Activated B cell treated with CpG ODN at 0.5 μM for 24 hours (primary cell): ENCODE measurements at regions not wholly inside any gene's neighbourhood (a gene's known extent, or its start where the extent isn't known, plus 50 kb on each side); places are given as distances from the start of the nearest gene placed in this dataset.

Experiments
- ATAC-seq: fragments of 200-7000 bp; cut with Tn5 transposase; one replicate; pipeline ENCODE4 v1.10.0; 2021; ENCODE audit warnings: low read depth, mild to moderate bottlenecking, moderate library complexity
- CTCF ChIA-PET: fragments of 350-600 bp; sonication (Branson Sonifier 250); formaldehyde crosslinking; loops from one replicate; lab custom pipeline; 2021; ENCODE audit warnings: antibody characterized with exemption; lab: Charles Lee
- POLR2A ChIA-PET: fragments of 350-600 bp; sonication (Branson Sonifier 250); formaldehyde crosslinking; loops from one replicate; lab custom pipeline; 2021; ENCODE audit warnings: antibody characterized with exemption; lab: Charles Lee
- DNase-seq: peaks from one replicate; pipeline ENCODE4 v3.0.0; 2022
- H3K27ac Mint-ChIP-seq: one replicate; pipeline ENCODE4 v1.8.0; 2020; ENCODE audit warnings: mixed read lengths
- H3K27me3 Mint-ChIP-seq: one replicate; pipeline ENCODE4 v1.8.0; 2021; ENCODE audit warnings: mixed read lengths
- H3K36me3 Mint-ChIP-seq: one replicate; pipeline ENCODE4 v1.8.0; 2021; ENCODE audit warnings: low read depth, mixed read lengths
- H3K4me1 Mint-ChIP-seq: one replicate; pipeline ENCODE4 v1.8.0; 2021; ENCODE audit warnings: mixed read lengths
- H3K4me3 Mint-ChIP-seq: one replicate; pipeline ENCODE4 v1.8.0; 2020; ENCODE audit warnings: mild to moderate bottlenecking, mixed read lengths
- H3K9me3 Mint-ChIP-seq: one replicate; pipeline ENCODE4 v1.8.0; 2020; ENCODE audit warnings: mixed read lengths
- intact Hi-C: fragments of 100-400 bp; cut with micrococcal nuclease; formaldehyde crosslinking; loops from one replicate; pipeline ENCODE4 v1.15.1; 2024
- TF ChIP-seq, protein P1 (sequence below): fragments of 200-600 bp; IDR thresholded peaks from one replicate; pipeline ENCODE4 v1.8.0; 2022; ENCODE audit warnings: antibody characterized with exemption, mild to moderate bottlenecking

GRCh38 chr5:158264264-158264663 is 405.3 kb upstream of the CLINT1 start:
- ChIA-PET CTCF (no interaction called here), POLR2A (no interaction called here)
- ATAC-seq, result no peak
- H3K27ac Mint-ChIP-seq, result no peak overlapping the region
- H3K9me3 Mint-ChIP-seq, result peaks cover 5% of the 10 kb centered on the region
- no peak for DNase-seq
- H3K27me3 Mint-ChIP-seq, result no peaks in the 10 kb centered on the region
- TF ChIP-seq, protein P1, sequence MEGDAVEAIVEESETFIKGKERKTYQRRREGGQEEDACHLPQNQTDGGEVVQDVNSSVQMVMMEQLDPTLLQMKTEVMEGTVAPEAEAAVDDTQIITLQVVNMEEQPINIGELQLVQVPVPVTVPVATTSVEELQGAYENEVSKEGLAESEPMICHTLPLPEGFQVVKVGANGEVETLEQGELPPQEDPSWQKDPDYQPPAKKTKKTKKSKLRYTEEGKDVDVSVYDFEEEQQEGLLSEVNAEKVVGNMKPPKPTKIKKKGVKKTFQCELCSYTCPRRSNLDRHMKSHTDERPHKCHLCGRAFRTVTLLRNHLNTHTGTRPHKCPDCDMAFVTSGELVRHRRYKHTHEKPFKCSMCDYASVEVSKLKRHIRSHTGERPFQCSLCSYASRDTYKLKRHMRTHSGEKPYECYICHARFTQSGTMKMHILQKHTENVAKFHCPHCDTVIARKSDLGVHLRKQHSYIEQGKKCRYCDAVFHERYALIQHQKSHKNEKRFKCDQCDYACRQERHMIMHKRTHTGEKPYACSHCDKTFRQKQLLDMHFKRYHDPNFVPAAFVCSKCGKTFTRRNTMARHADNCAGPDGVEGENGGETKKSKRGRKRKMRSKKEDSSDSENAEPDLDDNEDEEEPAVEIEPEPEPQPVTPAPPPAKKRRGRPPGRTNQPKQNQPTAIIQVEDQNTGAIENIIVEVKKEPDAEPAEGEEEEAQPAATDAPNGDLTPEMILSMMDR, result no peak
- intact Hi-C loops, result no loop called here
- H3K4me3 Mint-ChIP-seq, result no peak overlapping the region
- H3K36me3 Mint-ChIP-seq, result no peaks in the 10 kb centered on the region
- peaks cover 3% of the 10 kb centered on the region for H3K4me1 Mint-ChIP-seq

DNA sequence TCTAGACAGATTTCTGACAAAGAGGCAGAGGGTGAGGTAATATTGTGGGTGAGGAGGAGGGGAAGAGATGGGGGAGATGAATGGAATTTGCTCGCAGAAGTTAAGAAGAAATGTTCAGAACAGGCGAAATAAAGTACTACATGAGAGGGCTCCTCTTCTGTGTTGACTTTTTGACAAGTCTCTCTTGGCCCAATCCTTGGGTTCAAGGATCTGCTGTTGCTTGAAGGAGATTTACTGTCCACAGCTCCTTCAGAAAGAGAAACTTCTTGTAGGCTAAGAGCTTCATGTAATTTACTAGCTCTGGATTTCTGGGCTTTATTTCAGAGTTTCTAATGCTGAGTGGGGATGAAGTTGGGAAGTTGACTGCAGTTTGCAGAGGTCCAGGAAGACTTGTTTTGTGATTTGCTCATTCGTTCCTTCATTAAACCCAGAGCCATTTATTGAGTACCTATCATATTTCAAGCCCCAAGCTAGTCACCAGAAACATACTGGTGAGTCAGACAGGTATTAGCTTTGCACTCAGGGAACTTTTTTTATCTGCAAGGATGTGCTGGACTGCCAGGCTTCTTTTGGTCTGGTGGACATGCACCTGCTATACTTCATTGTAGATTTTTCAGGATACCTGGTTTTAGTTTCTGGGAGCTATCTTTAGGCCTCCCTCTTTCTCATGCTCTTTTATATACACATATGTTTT is 402.9 kb upstream of the CLINT1 start:
- Mint-ChIP-seq H3K4me1 (peaks cover 3% of the 10 kb centered on the region), H3K9me3 (no peaks in the 10 kb centered on the region), H3K27ac (no peak overlapping the region), H3K27me3 (no peaks in the 10 kb centered on the region), H3K4me3 (no peak overlapping the region), H3K36me3 (no peaks in the 10 kb centered on the region)
- ChIA-PET POLR2A (no interaction called here), CTCF (interaction anchor here (0.6 kb wide), 1 partner anchor 87 kb away, joined by 5 read pairs; no protein-coding TSS in a partner anchor)
- no peak for DNase-seq
- TF ChIP-seq, protein P1, result no peak
- ATAC-seq, result no peak
- intact Hi-C loops, result no loop called here

GRCh38 chr5:158256096-158256495 is 397.2 kb upstream of the CLINT1 start:
- Mint-ChIP-seq H3K27me3 (no peaks in the 10 kb centered on the region), H3K4me3 (no peak overlapping the region), H3K9me3 (no peaks in the 10 kb centered on the region), H3K4me1 (no peaks in the 10 kb centered on the region), H3K27ac (no peak overlapping the region), H3K36me3 (no peaks in the 10 kb centered on the region)
- CTCF ChIA-PET, result no interaction called here
- POLR2A ChIA-PET, result no interaction called here
- intact Hi-C loops, result no loop called here
- TF ChIP-seq, protein P1, result no peak
- ATAC-seq, result no peak
- DNase-seq, result no peak

GRCh38 chr5:158255609-158256008 is 396.7 kb upstream of the CLINT1 start:
- Mint-ChIP-seq H3K27me3 (no peaks in the 10 kb centered on the region), H3K9me3 (no peaks in the 10 kb centered on the region), H3K36me3 (no peaks in the 10 kb centered on the region), H3K4me3 (no peak overlapping the region), H3K4me1 (no peaks in the 10 kb centered on the region), H3K27ac (no peak overlapping the region)
- ATAC-seq (no peak), DNase-seq (no peak)
- intact Hi-C loops, result no loop called here
- CTCF ChIA-PET, result no interaction called here
- TF ChIP-seq, protein P1, result no peak
- POLR2A ChIA-PET, result no interaction called here

GRCh38 chr5:158246661-158247060 is 387.7 kb upstream of the CLINT1 start:
- H3K4me3 Mint-ChIP-seq, result no peak overlapping the region
- H3K27ac Mint-ChIP-seq, result no peak overlapping the region
- H3K27me3 Mint-ChIP-seq, result peaks cover 3% of the 10 kb centered on the region
- DNase-seq, result no peak
- TF ChIP-seq, protein P1, result no peak
- intact Hi-C loops, result no loop called here
- ChIA-PET CTCF (interaction anchor here (2.0 kb wide), 1 partner anchor 72 kb away, joined by 4 read pairs; no protein-coding TSS in a partner anchor), POLR2A (no interaction called here)
- ATAC-seq, result no peak
- peaks cover 2% of the 10 kb centered on the region for H3K4me1 Mint-ChIP-seq
- no peaks in the 10 kb centered on the region for H3K9me3 Mint-ChIP-seq
- H3K36me3 Mint-ChIP-seq, result no peaks in the 10 kb centered on the region
